ENCODE measurements at regions not wholly inside any gene's neighbourhood (a gene's known extent, or its start where the extent isn't known, plus 50 kb on each side); places are given as distances from the start of the nearest gene placed in this dataset.

- no peak for TF ChIP-seq GATA2 (IDR thresholded peaks at IDR 0.05; ENCODE audit: low read depth, low read length)
- TF ChIP-seq GATA3 (IDR thresholded peaks at IDR 0.05; ENCODE audit: low read depth, low read length), result no peak
Measured at GRCh38 chr13:104422668-104423067, 1356.5 kb upstream of the SLC10A2 start.

DNA sequence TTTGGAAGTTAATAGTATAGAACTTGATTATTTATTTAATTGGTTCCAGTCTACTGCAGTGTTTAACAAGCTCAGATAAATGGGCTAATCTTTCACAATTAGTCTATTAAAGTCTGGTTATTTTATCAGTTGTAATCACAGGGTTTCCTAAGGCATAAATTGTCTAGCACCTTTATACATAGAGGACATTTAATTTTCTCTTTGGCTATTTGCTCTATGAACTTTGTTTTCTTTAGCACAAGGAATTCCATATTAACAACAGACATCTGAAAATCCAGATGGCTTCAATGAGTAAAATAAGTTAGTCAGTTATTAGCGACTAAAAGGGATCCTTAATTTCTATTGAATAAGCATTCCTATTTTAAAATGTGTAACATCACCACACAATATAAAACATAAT, 1350.8 kb upstream of the SLC10A2 start:
- TF ChIP-seq GATA2 (IDR thresholded peaks at IDR 0.05; ENCODE audit: low read depth, low read length), result no peak
- no peak for TF ChIP-seq GATA3 (IDR thresholded peaks at IDR 0.05; ENCODE audit: low read depth, low read length)

DNA sequence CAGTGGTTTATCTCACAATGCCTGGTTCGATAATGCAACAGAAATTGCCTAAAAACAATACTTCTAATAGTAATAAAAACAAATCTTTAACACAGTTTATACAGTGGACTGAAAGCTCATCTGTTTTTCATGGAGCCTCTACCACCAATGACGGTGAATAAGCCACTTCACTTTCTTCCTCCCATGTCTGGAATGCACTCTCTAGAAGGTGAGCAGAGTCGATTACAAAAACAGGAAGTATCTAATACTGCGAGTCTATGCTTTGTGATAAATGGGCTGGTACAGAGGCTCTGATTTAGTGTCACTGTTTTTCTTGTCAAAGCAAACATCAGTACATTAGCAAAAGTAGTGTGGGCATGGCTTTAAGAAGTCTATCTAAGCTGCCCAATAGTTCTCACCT, 1348.6 kb upstream of the SLC10A2 start:
- TF ChIP-seq GATA3 (IDR thresholded peaks at IDR 0.05; ENCODE audit: low read depth, low read length) (no peak), GATA2 (IDR thresholded peaks at IDR 0.05; ENCODE audit: low read depth, low read length) (no peak)

DNA sequence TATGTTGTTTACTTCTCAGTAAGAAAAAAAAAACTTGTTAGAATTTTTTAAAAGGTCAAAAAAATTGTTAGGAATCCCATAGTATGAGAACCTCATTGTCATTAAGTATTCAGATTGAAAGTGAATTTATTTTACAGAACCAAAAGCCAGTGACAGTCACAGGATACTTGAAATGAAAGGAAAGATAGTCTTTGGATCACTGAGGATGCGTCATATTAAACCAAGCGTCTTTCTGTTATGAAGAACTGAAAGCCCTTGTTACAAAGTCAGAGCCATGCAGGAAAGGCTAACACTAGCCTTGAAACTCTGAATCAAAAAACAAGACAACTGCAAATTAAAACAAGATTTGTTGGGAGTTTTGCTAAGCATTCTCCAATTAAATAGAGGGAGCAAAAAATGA, 1348.0 kb upstream of the SLC10A2 start:
- TF ChIP-seq GATA2 (IDR thresholded peaks at IDR 0.05; ENCODE audit: low read depth, low read length) (no peak), GATA3 (IDR thresholded peaks at IDR 0.05; ENCODE audit: low read depth, low read length) (no peak)

- TF ChIP-seq GATA2 (IDR thresholded peaks at IDR 0.05; ENCODE audit: low read depth, low read length) (no peak), GATA3 (IDR thresholded peaks at IDR 0.05; ENCODE audit: low read depth, low read length) (no peak)
Measured at GRCh38 chr13:104411141-104411765, 1345.0 kb upstream of the SLC10A2 start.

DNA sequence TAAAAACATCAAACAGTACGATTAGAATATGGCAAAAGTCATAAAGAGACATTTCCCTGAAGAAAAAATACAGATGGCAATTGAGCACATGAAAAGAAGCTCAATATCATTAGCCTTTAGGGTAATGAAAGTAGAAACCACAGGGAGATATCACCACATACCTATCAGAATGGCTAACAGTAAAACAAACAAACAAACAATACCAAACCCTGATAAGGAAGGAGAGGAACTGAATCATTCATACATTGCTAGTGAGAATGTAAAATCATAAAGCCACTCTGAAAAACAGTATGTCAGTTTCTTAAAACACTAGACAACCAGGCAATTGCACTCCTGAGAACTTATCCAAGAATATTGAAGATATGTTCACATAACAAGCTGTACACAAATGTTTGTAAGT, 1342.5 kb upstream of the SLC10A2 start:
- TF ChIP-seq GATA2 (IDR thresholded peaks at IDR 0.05; ENCODE audit: low read depth, low read length) (no peak), GATA3 (IDR thresholded peaks at IDR 0.05; ENCODE audit: low read depth, low read length) (no peak)

DNA sequence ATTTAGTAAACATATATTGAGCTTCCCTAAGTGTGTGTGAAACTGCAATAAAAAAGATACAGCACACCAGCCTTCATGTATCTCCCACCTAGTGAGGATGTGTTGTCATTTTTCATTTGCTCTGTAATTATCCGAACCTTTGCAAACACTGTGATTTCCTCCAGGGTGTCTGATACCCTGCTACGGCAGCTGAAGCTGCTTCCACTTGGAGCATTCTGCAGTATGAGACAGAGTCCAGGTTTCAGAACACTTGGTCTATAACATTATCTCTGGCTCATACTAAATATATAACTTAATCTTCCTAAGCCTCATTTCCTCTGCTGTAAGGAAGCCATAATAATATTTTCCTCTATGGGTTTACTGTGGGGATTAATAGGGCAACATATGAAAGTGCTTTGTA, 1338.1 kb upstream of the SLC10A2 start:
- TF ChIP-seq GATA3 (IDR thresholded peaks at IDR 0.05; ENCODE audit: low read depth, low read length), result no peak
- no peak for TF ChIP-seq GATA2 (IDR thresholded peaks at IDR 0.05; ENCODE audit: low read depth, low read length)

DNA sequence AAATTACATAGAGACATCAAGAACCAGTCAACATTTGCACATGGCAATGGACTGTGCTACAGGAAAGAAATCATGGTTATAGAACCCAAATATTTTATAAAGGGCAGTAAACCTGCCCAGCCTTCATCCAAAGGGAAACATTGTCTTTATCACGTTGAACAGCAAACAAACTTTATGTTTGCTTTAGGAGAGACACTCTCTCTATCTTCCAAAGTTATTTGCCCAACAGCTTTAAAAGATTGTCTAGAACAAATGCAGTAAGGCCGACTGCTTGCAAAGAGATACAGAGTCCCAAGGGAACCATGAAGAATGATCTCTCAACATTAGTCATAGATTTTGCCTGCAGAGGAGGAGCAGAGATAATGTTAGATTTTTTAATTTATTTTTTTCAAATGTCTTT, 1323.5 kb upstream of the SLC10A2 start:
- no peak for TF ChIP-seq GATA3 (IDR thresholded peaks at IDR 0.05; ENCODE audit: low read depth, low read length)

DNA sequence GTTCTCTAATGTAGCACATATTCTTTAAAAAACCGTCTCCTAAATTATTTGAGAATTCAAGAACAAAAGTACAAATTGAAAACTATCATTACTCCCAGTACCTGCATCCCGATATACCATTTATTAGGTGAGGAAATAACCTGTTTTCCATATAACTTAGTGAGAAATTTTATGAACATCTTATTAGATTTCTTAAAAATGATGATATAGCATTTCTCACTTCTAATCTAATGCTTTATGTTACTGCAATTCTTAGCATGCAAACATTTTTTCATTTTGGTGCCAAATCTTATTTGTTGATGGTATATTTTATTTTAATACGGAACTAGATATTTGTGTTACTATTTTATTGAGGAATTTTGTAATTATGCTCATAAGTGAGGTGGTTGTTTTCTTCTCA, 1321.3 kb upstream of the SLC10A2 start:
- TF ChIP-seq GATA2 (IDR thresholded peaks at IDR 0.05; ENCODE audit: low read depth, low read length) (no peak), GATA3 (IDR thresholded peaks at IDR 0.05; ENCODE audit: low read depth, low read length) (no peak)

- TF ChIP-seq GATA3 (IDR thresholded peaks at IDR 0.05; ENCODE audit: low read depth, low read length), result no peak
- no peak for TF ChIP-seq GATA2 (IDR thresholded peaks at IDR 0.05; ENCODE audit: low read depth, low read length)
Measured at GRCh38 chr13:104385404-104385803, 1319.2 kb upstream of the SLC10A2 start.

DNA sequence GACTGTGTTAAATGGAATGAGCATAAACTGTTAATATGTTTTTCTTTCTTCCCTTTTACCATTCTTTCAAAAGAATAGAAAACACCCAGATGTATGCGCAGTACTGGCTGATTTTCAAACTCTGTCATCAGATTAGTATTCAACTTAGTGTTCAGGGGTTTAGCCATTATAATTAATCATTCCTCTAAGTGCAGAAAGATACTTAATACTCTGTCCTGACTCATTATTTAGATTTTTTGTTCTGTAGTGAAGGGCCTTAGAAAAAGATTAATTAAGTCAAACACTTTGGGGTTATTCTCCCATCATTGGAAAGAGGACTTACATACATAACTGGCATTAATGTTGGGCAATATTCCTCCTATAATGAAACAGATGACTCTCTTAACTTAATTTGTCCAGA, 1316.7 kb upstream of the SLC10A2 start:
- TF ChIP-seq GATA2 (IDR thresholded peaks at IDR 0.05; ENCODE audit: low read depth, low read length) (no peak), GATA3 (IDR thresholded peaks at IDR 0.05; ENCODE audit: low read depth, low read length) (no peak)

GRCh38 chr13:104376588-104376987, 1310.4 kb upstream of the SLC10A2 start:
- TF ChIP-seq GATA2 (IDR thresholded peaks at IDR 0.05; ENCODE audit: low read depth, low read length), result no peak
- TF ChIP-seq GATA3 (IDR thresholded peaks at IDR 0.05; ENCODE audit: low read depth, low read length), result no peak

DNA sequence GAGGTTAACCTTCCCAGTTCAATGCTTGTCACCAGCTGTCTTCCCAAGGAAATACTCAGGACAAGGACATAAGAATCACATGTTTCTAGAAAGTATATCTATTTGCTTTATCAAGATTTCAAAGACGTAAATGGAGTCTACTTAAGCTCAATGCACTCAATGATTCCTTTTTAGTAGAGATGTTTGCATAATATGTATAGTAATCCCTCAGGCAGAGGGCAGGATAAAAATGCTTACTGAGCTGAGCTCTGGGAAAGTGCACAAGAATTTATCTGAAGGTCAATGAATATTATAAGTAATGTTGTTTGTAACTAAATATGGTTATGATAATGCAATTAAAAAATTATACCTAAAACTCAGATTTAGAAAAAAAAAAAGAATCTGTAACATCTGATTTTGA, 1309.4 kb upstream of the SLC10A2 start:
- TF ChIP-seq GATA2 (IDR thresholded peaks at IDR 0.05; ENCODE audit: low read depth, low read length) (no peak), GATA3 (IDR thresholded peaks at IDR 0.05; ENCODE audit: low read depth, low read length) (no peak)

- TF ChIP-seq GATA2 (IDR thresholded peaks at IDR 0.05; ENCODE audit: low read depth, low read length) (no peak), GATA3 (IDR thresholded peaks at IDR 0.05; ENCODE audit: low read depth, low read length) (no peak)
Measured at GRCh38 chr13:104372095-104372655, 1306.0 kb upstream of the SLC10A2 start.

DNA sequence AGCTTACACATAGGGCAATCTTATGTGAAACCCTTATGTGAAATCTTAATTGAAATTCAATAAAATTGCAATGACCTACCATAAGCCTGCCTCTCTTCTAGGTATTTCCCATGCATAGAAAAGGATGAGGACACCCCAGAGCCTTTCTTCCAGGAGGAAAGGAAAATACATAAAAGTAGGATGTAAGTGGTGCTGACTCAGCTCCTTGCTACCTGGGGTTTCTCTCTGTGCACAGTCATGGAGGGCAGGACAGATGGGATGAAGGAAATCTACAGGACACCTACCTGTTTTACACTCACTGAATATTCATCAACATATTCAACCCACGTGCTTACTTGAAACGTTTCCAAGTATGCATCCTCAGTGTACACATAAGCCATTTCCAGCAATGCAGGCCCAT, 1299.2 kb upstream of the SLC10A2 start:
- TF ChIP-seq GATA2 (IDR thresholded peaks at IDR 0.05; ENCODE audit: low read depth, low read length) (no peak), GATA3 (IDR thresholded peaks at IDR 0.05; ENCODE audit: low read depth, low read length) (no peak)

Data from SH-SY5Y (cell line).